A549 (cell line): ENCODE measurements at regions not wholly inside any gene's neighbourhood (a gene's known extent, or its start where the extent isn't known, plus 50 kb on each side); places are given as distances from the start of the nearest gene placed in this dataset.

ENCODE experiments used
- BHLHE40 ChIP-seq: IDR thresholded peaks from 2 replicates; pipeline ENCODE4 v1.6.1; 2012; ENCODE audit warnings: low read depth, low read length, inconsistent platforms
- CBX2 ChIP-seq: fragments of 200-600 bp; sonication (generic); IDR thresholded peaks from 2 replicates; pipeline ENCODE4 v1.6.1; 2016; ENCODE audit warnings: low read depth, mild to moderate bottlenecking, borderline replicate concordance
- CTCF ChIP-seq: fragments of >200 bp; sonication (Bioruptor Twin); formaldehyde crosslinking; IDR thresholded peaks from 3 replicates; pipeline ENCODE4 v1.5.1; 2016
- FOSL2 ChIP-seq, 2 experiments: fragments of 450-650 bp in 1 of 2; fragments of >200 bp in 1 of 2; sonication (Bioruptor Twin) in 1 of 2; formaldehyde crosslinking; IDR thresholded peaks; 2 replicates each; pipeline versions ENCODE4 v1.5.0 to v1.6.1; 2016 to 2020; ENCODE audit warnings: mild to moderate bottlenecking in 1 of 2, moderate library complexity in 1 of 2
- HOXA7 ChIP-seq: fragments of 250-450 bp; sonication (Bioruptor Pico); IDR thresholded peaks from 2 replicates; pipeline ENCODE4 v1.5.0; 2020; ENCODE audit warnings: mild to moderate bottlenecking, moderate library complexity
- JUN ChIP-seq, 2 experiments: fragments of >200 bp; sonication (Bioruptor Twin); formaldehyde crosslinking; IDR thresholded peaks; 2 replicates in 1 of 2; 3 replicates in 1 of 2; pipeline ENCODE4 v1.6.1; 2016 to 2017
- MAX ChIP-seq: IDR thresholded peaks from 2 replicates; pipeline ENCODE4 v1.6.1; 2012
- PHF8 ChIP-seq: fragments of 200-600 bp; sonication (generic); IDR thresholded peaks from 2 replicates; pipeline ENCODE4 v1.6.1; 2016; ENCODE audit warnings: low read depth, mild to moderate bottlenecking, antibody characterized with exemption, moderate library complexity, borderline replicate concordance

- no peak for TF ChIP-seq CTCF
- TF ChIP-seq HOXA7: no peak
- no peak for TF ChIP-seq PHF8
- TF ChIP-seq FOSL2 (IDR thresholded peaks at IDR 0.05): no peak
- no peak for TF ChIP-seq FOSL2 (CRISPR knock-in tag; IDR thresholded peaks at IDR 0.05)
- no peak for TF ChIP-seq MAX
- no peak for TF ChIP-seq CBX2
- TF ChIP-seq BHLHE40: no peak
- TF ChIP-seq JUN (IDR thresholded peaks at IDR 0.05): no peak
Observed at GRCh38 chr11:130738611-130739010, 177.7 kb downstream of the SNX19 start.
